GM23338 (cell line): ENCODE measurements at regions not wholly inside any gene's neighbourhood (a gene's known extent, or its start where the extent isn't known, plus 50 kb on each side); places are given as distances from the start of the nearest gene placed in this dataset.

ENCODE experiments used
- POLR2AphosphoS5 ChIP-seq: IDR thresholded peaks from 2 replicates; pipeline ENCODE4 v1.6.1; 2016; ENCODE audit warnings: antibody characterized with exemption, low read depth
- ZNF114 ChIP-seq: fragments of 250-450 bp; sonication (Bioruptor Pico); IDR thresholded peaks from 2 replicates; pipeline ENCODE4 v1.5.0; 2020; ENCODE audit warnings: mild to moderate bottlenecking, moderate library complexity
- ZNF331 ChIP-seq: fragments of 250-450 bp; sonication (Bioruptor Pico); IDR thresholded peaks from 2 replicates; pipeline ENCODE4 v1.5.0; 2020; ENCODE audit warnings: low read depth, mild to moderate bottlenecking, moderate library complexity
- TF ChIP-seq, protein P1 (sequence below), 2 experiments: fragments of 200-600 bp in 1 of 2; sonication (generic) in 1 of 2; conservative IDR thresholded peaks; 2 replicates each; pipeline versions ENCODE4 v1.5.1 to v1.6.1; 2016 to 2017; ENCODE audit warnings: antibody characterized with exemption in 2 of 2, low read depth in 2 of 2, mild to moderate bottlenecking in 2 of 2, moderate library complexity in 1 of 2

DNA sequence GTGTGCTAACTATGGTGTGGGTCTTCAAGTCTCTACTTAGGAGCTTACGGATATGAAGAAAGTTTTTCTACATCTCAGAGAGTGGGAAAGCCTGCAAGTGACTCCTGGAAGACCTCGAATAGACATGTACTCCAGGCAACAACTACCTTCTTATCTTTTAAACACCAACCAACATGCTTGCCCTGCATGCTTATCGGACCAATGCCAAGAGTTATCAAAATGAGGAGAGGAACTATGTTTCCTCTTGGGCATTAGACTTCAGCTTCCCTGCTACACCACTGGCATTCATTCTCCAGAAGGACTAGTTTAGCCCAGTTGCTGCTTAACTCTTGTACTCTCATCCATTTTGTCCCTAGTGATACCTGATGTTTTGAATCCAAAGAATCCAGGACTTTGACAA, 74.7 kb upstream of the MAN2A1 start:
- TF ChIP-seq, protein P1, sequence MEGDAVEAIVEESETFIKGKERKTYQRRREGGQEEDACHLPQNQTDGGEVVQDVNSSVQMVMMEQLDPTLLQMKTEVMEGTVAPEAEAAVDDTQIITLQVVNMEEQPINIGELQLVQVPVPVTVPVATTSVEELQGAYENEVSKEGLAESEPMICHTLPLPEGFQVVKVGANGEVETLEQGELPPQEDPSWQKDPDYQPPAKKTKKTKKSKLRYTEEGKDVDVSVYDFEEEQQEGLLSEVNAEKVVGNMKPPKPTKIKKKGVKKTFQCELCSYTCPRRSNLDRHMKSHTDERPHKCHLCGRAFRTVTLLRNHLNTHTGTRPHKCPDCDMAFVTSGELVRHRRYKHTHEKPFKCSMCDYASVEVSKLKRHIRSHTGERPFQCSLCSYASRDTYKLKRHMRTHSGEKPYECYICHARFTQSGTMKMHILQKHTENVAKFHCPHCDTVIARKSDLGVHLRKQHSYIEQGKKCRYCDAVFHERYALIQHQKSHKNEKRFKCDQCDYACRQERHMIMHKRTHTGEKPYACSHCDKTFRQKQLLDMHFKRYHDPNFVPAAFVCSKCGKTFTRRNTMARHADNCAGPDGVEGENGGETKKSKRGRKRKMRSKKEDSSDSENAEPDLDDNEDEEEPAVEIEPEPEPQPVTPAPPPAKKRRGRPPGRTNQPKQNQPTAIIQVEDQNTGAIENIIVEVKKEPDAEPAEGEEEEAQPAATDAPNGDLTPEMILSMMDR (conservative IDR thresholded peaks at IDR 0.05; ENCODE audit: low read depth in 2 of 2) = no peak
- TF ChIP-seq POLR2AphosphoS5 (no peak), ZNF114 (CRISPR knock-in tag) (no peak), ZNF331 (CRISPR knock-in tag) (no peak)
